Activated naive CD4-positive, alpha-beta T cell treated with anti-CD3 and anti-CD28 coated beads for 36 hours (primary cell): ENCODE measurements at regions not wholly inside any gene's neighbourhood (a gene's known extent, or its start where the extent isn't known, plus 50 kb on each side); places are given as distances from the start of the nearest gene placed in this dataset.

Experiments used
- CTCF ChIA-PET: fragments of 350-600 bp; sonication (Branson Sonifier 250); formaldehyde crosslinking; loops from one replicate; lab custom pipeline; 2021; ENCODE audit warnings: antibody characterized with exemption; lab: Charles Lee
- DNase-seq: peaks from one replicate; pipeline ENCODE4 v3.0.0-alpha.2; 2020
- H3K27ac Mint-ChIP-seq: one replicate; pipeline ENCODE4 v1.8.0; 2021; ENCODE audit warnings: mild to moderate bottlenecking, mixed read lengths
- H3K27me3 Mint-ChIP-seq: one replicate; pipeline ENCODE4 v1.8.0; 2021; ENCODE audit warnings: low read depth, mixed read lengths
- H3K36me3 Mint-ChIP-seq: one replicate; pipeline ENCODE4 v1.8.0; 2021; ENCODE audit warnings: low read depth, mixed read lengths
- H3K4me1 Mint-ChIP-seq: one replicate; pipeline ENCODE4 v1.8.0; 2021; ENCODE audit warnings: low read depth, mixed read lengths
- H3K4me3 Mint-ChIP-seq: one replicate; pipeline ENCODE4 v1.8.0; 2021; ENCODE audit warnings: mild to moderate bottlenecking, moderate library complexity, mixed read lengths
- H3K9me3 Mint-ChIP-seq: one replicate; pipeline ENCODE4 v1.8.0; 2021; ENCODE audit warnings: mixed read lengths
- intact Hi-C: fragments of 100-400 bp; cut with micrococcal nuclease; formaldehyde crosslinking; loops from one replicate; pipeline ENCODE4 v1.15.1; 2023

- H3K27ac Mint-ChIP-seq: no peak overlapping the region
- no peak overlapping the region for H3K4me3 Mint-ChIP-seq
- no peaks in the 10 kb centered on the region for H3K36me3 Mint-ChIP-seq
- H3K9me3 Mint-ChIP-seq: no peaks in the 10 kb centered on the region
- CTCF ChIA-PET: interaction anchor here (0.6 to 2.6 kb wide), 5 partner anchors 8 to 66 kb away, joined by 3 to 14 read pairs (median 4); no protein-coding TSS in a partner anchor
- H3K27me3 Mint-ChIP-seq: peaks cover 9% of the 10 kb centered on the region
- intact Hi-C loops: no loop called here
- no peak for DNase-seq
- H3K4me1 Mint-ChIP-seq: peaks cover 29% of the 10 kb centered on the region
Measured at GRCh38 chr15:70473581-70474370, 289.6 kb downstream of the UACA start.

- Mint-ChIP-seq H3K4me3 (no peak overlapping the region), H3K9me3 (no peaks in the 10 kb centered on the region), H3K36me3 (no peaks in the 10 kb centered on the region), H3K27ac (no peak overlapping the region), H3K27me3 (peaks cover 5% of the 10 kb centered on the region), H3K4me1 (peaks cover 19% of the 10 kb centered on the region)
- no peak for DNase-seq
- intact Hi-C loops: no loop called here
- CTCF ChIA-PET: interaction anchor here (1.1 to 2.0 kb wide), 2 partner anchors 20 to 41 kb away, joined by 3 to 6 read pairs; no protein-coding TSS in a partner anchor
Measured at GRCh38 chr15:70471517-70471916, 291.8 kb downstream of the UACA start.

- Mint-ChIP-seq H3K4me3 (no peak overlapping the region), H3K27ac (no peak overlapping the region), H3K36me3 (no peaks in the 10 kb centered on the region), H3K4me1 (peaks cover 17% of the 10 kb centered on the region), H3K9me3 (no peaks in the 10 kb centered on the region), H3K27me3 (peaks cover 5% of the 10 kb centered on the region)
- no peak for DNase-seq
- CTCF ChIA-PET: interaction anchor here (0.7 to 2.3 kb wide), 3 partner anchors 18 to 45 kb away, joined by 3 to 9 read pairs (median 6); no protein-coding TSS in a partner anchor
- intact Hi-C loops: no loop called here
Measured at GRCh38 chr15:70470556-70471191, 292.7 kb downstream of the UACA start.

GRCh38 chr15:70469651-70470555, 293.5 kb downstream of the UACA start:
- H3K4me3 Mint-ChIP-seq: no peak overlapping the region
- DNase-seq: no peak
- H3K9me3 Mint-ChIP-seq: no peaks in the 10 kb centered on the region
- H3K4me1 Mint-ChIP-seq: peaks cover 11% of the 10 kb centered on the region
- no peaks in the 10 kb centered on the region for H3K36me3 Mint-ChIP-seq
- intact Hi-C loops: loop anchor here (5.0 kb wide), 1 partner anchor 948 kb away; no protein-coding TSS in a partner anchor
- no peak overlapping the region for H3K27ac Mint-ChIP-seq
- peaks cover 3% of the 10 kb centered on the region for H3K27me3 Mint-ChIP-seq
- CTCF ChIA-PET: interaction anchor here (0.6 to 2.3 kb wide), 5 partner anchors 18 to 1016 kb away, joined by 3 to 9 read pairs (median 4); no protein-coding TSS in a partner anchor

- CTCF ChIA-PET: interaction anchor here (0.6 to 2.3 kb wide), 3 partner anchors 19 to 1016 kb away, joined by 3 to 9 read pairs (median 4); no protein-coding TSS in a partner anchor
- peaks cover 6% of the 10 kb centered on the region for H3K4me1 Mint-ChIP-seq
- H3K9me3 Mint-ChIP-seq: no peaks in the 10 kb centered on the region
- DNase-seq: no peak
- peaks cover under 1% of the 10 kb centered on the region for H3K27me3 Mint-ChIP-seq
- intact Hi-C loops: loop anchor here (5.0 kb wide), 1 partner anchor 947 kb away; no protein-coding TSS in a partner anchor
- H3K36me3 Mint-ChIP-seq: no peaks in the 10 kb centered on the region
- H3K27ac Mint-ChIP-seq: no peak overlapping the region
- no peak overlapping the region for H3K4me3 Mint-ChIP-seq
Measured at GRCh38 chr15:70469182-70469581, 294.2 kb downstream of the UACA start.

GRCh38 chr15:70466895-70467529, 296.3 kb downstream of the UACA start:
- intact Hi-C loops: loop anchor here (2.0 to 5.0 kb wide), 2 partner anchors 22 to 945 kb away; no protein-coding TSS in a partner anchor

GRCh38 chr15:70466305-70466704, 297.1 kb downstream of the UACA start:
- Mint-ChIP-seq H3K4me1 (peaks cover 4% of the 10 kb centered on the region), H3K27me3 (no peaks in the 10 kb centered on the region), H3K27ac (no peak overlapping the region), H3K36me3 (no peaks in the 10 kb centered on the region), H3K9me3 (no peaks in the 10 kb centered on the region), H3K4me3 (no peak overlapping the region)
- CTCF ChIA-PET: interaction anchor here (0.6 to 4.7 kb wide), 20 partner anchors 9 to 991 kb away, joined by 3 to 35 read pairs (median 5); no protein-coding TSS in a partner anchor
- intact Hi-C loops: loop anchor here (2.0 to 5.0 kb wide), 2 partner anchors 22 to 944 kb away; no protein-coding TSS in a partner anchor
- no peak for DNase-seq

More at GRCh38 chr15:70466895-70467529, 296.3 kb downstream of the UACA start:
- CTCF ChIA-PET: interaction anchor here (0.5 to 4.7 kb wide), 35 partner anchors 8 to 991 kb away, joined by 3 to 35 read pairs (median 4); no protein-coding TSS in a partner anchor
- Mint-ChIP-seq H3K27ac (no peak overlapping the region), H3K9me3 (no peaks in the 10 kb centered on the region), H3K4me1 (peaks cover 4% of the 10 kb centered on the region), H3K27me3 (no peaks in the 10 kb centered on the region), H3K4me3 (no peak overlapping the region), H3K36me3 (no peaks in the 10 kb centered on the region)
- peak; percentile 71 for DNase-seq

GRCh38 chr15:70465812-70466211, 297.5 kb downstream of the UACA start:
- no peak for DNase-seq
- H3K4me3 Mint-ChIP-seq: no peak overlapping the region
- no peaks in the 10 kb centered on the region for H3K9me3 Mint-ChIP-seq
- H3K27me3 Mint-ChIP-seq: no peaks in the 10 kb centered on the region
- CTCF ChIA-PET: interaction anchor here (0.6 to 4.7 kb wide), 9 partner anchors 9 to 990 kb away, joined by 3 to 35 read pairs (median 6); no protein-coding TSS in a partner anchor
- H3K36me3 Mint-ChIP-seq: no peaks in the 10 kb centered on the region
- peaks cover 8% of the 10 kb centered on the region for H3K4me1 Mint-ChIP-seq
- no peak overlapping the region for H3K27ac Mint-ChIP-seq
- intact Hi-C loops: loop anchor here (2.0 to 5.0 kb wide), 2 partner anchors 23 to 944 kb away; no protein-coding TSS in a partner anchor

GRCh38 chr15:70463453-70463834, 299.9 kb downstream of the UACA start:
- CTCF ChIA-PET: interaction anchor here (0.7 to 1.3 kb wide), 2 partner anchors 18 to 23 kb away, joined by 3 to 4 read pairs; no protein-coding TSS in a partner anchor
- no peak overlapping the region for H3K27ac Mint-ChIP-seq
- H3K4me3 Mint-ChIP-seq: no peak overlapping the region
- H3K36me3 Mint-ChIP-seq: no peaks in the 10 kb centered on the region
- no peaks in the 10 kb centered on the region for H3K9me3 Mint-ChIP-seq
- H3K27me3 Mint-ChIP-seq: no peaks in the 10 kb centered on the region
- H3K4me1 Mint-ChIP-seq: peaks cover 13% of the 10 kb centered on the region
- no peak for DNase-seq
- intact Hi-C loops: loop anchor here (5.0 kb wide), 1 partner anchor 736 kb away; no protein-coding TSS in a partner anchor

- Mint-ChIP-seq H3K4me3 (no peak overlapping the region), H3K36me3 (no peaks in the 10 kb centered on the region), H3K9me3 (no peaks in the 10 kb centered on the region), H3K27me3 (no peaks in the 10 kb centered on the region), H3K4me1 (peaks cover 11% of the 10 kb centered on the region), H3K27ac (no peak overlapping the region)
- intact Hi-C loops: loop anchor here (2.0 to 5.0 kb wide), 4 partner anchors 363 to 987 kb away; no protein-coding TSS in a partner anchor
- CTCF ChIA-PET: interaction anchor here (0.7 kb wide), 1 partner anchor 733 kb away, joined by 4 read pairs; no protein-coding TSS in a partner anchor
- no peak for DNase-seq
Measured at GRCh38 chr15:70461992-70462391, 301.4 kb downstream of the UACA start.
